ENCODE measurements at regions not wholly inside any gene's neighbourhood (a gene's known extent, or its start where the extent isn't known, plus 50 kb on each side); places are given as distances from the start of the nearest gene placed in this dataset.

DNA sequence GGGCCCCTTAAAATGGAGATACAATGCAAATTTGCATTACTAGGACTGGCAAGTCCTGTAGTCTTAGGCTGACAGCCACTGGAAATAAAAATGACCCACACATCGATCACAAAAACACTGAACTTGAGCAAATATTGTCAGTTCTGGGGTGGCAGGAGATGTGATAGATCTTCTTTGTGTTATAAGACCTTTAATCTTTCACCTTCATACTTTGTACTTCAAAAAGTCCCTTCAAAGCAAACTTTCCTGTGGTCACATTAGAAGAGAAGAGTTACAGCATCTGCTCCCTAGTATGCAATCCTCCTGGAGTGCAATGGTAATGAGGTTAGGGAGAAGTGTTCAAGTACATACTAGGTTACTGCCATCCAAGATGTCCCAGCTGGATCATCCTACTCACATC, 149.4 kb upstream of the KCNMB2 start (continued):
- TF ChIP-seq, protein P1, sequence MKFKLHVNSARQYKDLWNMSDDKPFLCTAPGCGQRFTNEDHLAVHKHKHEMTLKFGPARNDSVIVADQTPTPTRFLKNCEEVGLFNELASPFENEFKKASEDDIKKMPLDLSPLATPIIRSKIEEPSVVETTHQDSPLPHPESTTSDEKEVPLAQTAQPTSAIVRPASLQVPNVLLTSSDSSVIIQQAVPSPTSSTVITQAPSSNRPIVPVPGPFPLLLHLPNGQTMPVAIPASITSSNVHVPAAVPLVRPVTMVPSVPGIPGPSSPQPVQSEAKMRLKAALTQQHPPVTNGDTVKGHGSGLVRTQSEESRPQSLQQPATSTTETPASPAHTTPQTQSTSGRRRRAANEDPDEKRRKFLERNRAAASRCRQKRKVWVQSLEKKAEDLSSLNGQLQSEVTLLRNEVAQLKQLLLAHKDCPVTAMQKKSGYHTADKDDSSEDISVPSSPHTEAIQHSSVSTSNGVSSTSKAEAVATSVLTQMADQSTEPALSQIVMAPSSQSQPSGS (IDR thresholded peaks at IDR 0.05; ENCODE audit: low read length) = no peak
